ENCODE measurements at regions not wholly inside any gene's neighbourhood (a gene's known extent, or its start where the extent isn't known, plus 50 kb on each side); places are given as distances from the start of the nearest gene placed in this dataset.

GRCh38 chr11:26839911-26840698 is 118.2 kb upstream of the SLC5A12 start:
- H3K36me3 ChIP-seq (ENCODE audit: insufficient read depth, low read length) = no peaks in the 10 kb centered on the region; the same call in 1 of the 2 replicates
- no peaks in the 10 kb centered on the region for H3F3A ChIP-seq (ENCODE audit: insufficient read depth, low read length)
- H3K4me2 ChIP-seq (ENCODE audit: low read length) = no peak overlapping the region
- no peaks in the 10 kb centered on the region for H3K9me3 ChIP-seq (ENCODE audit: low read length)
- H3K79me2 ChIP-seq (ENCODE audit: insufficient read depth, low read length) = no peaks in the 10 kb centered on the region
- H3K4me3 ChIP-seq (ENCODE audit: low read depth, low read length, poor library complexity, severe bottlenecking) = no peak overlapping the region
- no peak overlapping the region for H3K27ac ChIP-seq (ENCODE audit: low read depth, low read length, poor library complexity, severe bottlenecking)
- TF ChIP-seq CTCF (IDR thresholded peaks at IDR 0.05; ENCODE audit: low read length) (no peak), EZH2 (IDR thresholded peaks at IDR 0.05; ENCODE audit: borderline replicate concordance, low read length) (no peak)
- no peak overlapping the region for H2AFZ ChIP-seq (ENCODE audit: low read length)
- H4K20me1 ChIP-seq (ENCODE audit: insufficient read depth, low read length) = no peaks in the 10 kb centered on the region
- no peaks in the 10 kb centered on the region for H3K27me3 ChIP-seq (ENCODE audit: insufficient read depth, low read length)
- H3K4me1 ChIP-seq (ENCODE audit: insufficient read depth, low read length, severe bottlenecking) = peaks cover 16% of the 10 kb centered on the region
- H3K9ac ChIP-seq (ENCODE audit: low read length) = no peak overlapping the region
- no peaks in the 10 kb centered on the region for H3K9me2 ChIP-seq (ENCODE audit: low read depth, low read length)

DNA sequence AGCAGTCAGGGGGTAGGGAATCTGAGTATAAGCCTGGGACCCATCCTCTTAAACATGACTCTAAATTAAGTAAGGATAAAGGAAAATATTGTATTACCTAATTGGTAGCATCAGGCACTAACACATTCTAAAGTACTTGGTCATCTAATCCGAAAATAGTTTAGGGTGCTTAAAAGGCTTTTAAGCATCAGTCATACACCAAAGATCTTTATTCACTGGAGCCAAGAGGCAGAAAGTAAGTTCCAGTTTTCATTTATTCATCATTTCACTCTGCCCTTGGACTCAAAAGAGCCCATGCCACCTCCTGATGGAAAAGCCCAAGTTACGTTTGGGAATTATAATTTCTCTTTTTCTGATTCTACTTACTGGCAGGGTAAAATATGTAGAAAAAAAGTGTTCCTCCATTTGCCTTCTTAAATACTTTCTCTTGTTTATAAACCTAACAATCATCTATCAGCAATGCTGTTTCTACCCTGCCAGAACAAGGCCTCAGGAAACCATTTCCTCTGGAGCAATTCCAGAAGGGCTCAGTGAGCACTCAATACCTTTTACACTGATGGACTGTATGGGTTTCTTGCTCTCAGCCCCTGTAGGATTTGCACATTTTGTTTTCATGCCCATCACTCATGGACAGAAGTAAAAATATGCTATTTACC is 120.1 kb upstream of the SLC5A12 start:
- H3K4me2 ChIP-seq (ENCODE audit: low read length) = no peak overlapping the region
- H3F3A ChIP-seq (ENCODE audit: insufficient read depth, low read length) = no peaks in the 10 kb centered on the region
- no peaks in the 10 kb centered on the region for H3K27me3 ChIP-seq (ENCODE audit: insufficient read depth, low read length)
- no peak overlapping the region for H3K27ac ChIP-seq (ENCODE audit: low read depth, low read length, poor library complexity, severe bottlenecking)
- H3K9me2 ChIP-seq (ENCODE audit: low read depth, low read length) = no peaks in the 10 kb centered on the region
- H3K79me2 ChIP-seq (ENCODE audit: insufficient read depth, low read length) = no peaks in the 10 kb centered on the region
- H3K4me1 ChIP-seq (ENCODE audit: insufficient read depth, low read length, severe bottlenecking) = peaks cover 16% of the 10 kb centered on the region
- TF ChIP-seq CTCF (IDR thresholded peaks at IDR 0.05; ENCODE audit: low read length) = no peak
- H2AFZ ChIP-seq (ENCODE audit: low read length) = no peak overlapping the region
- H4K20me1 ChIP-seq (ENCODE audit: insufficient read depth, low read length) = no peaks in the 10 kb centered on the region
- no peaks in the 10 kb centered on the region for H3K36me3 ChIP-seq (ENCODE audit: insufficient read depth, low read length)
- no peak overlapping the region for H3K9ac ChIP-seq (ENCODE audit: low read length)
- no peak overlapping the region for H3K4me3 ChIP-seq (ENCODE audit: low read depth, low read length, poor library complexity, severe bottlenecking)
- no peaks in the 10 kb centered on the region for H3K9me3 ChIP-seq (ENCODE audit: low read length)

- no peaks in the 10 kb centered on the region for H3K79me2 ChIP-seq (ENCODE audit: insufficient read depth, low read length)
These were observed 120.8 kb upstream of the SLC5A12 start for GRCh38 chr11:26842478-26843282.

More at GRCh38 chr11:26842478-26843282, 120.8 kb upstream of the SLC5A12 start:
- Histone ChIP-seq H2AFZ (ENCODE audit: low read length) (no peak overlapping the region), H4K20me1 (ENCODE audit: insufficient read depth, low read length) (no peaks in the 10 kb centered on the region), H3K9me3 (ENCODE audit: low read length) (no peaks in the 10 kb centered on the region), H3K9me2 (ENCODE audit: low read depth, low read length) (no peaks in the 10 kb centered on the region), H3K27ac (ENCODE audit: low read depth, low read length, poor library complexity, severe bottlenecking) (no peak overlapping the region), H3K4me2 (ENCODE audit: low read length) (no peak overlapping the region), H3K36me3 (ENCODE audit: insufficient read depth, low read length) (no peaks in the 10 kb centered on the region), H3K4me3 (ENCODE audit: low read depth, low read length, poor library complexity, severe bottlenecking) (no peak overlapping the region), H3K4me1 (ENCODE audit: insufficient read depth, low read length, severe bottlenecking) (peaks cover 16% of the 10 kb centered on the region), H3K9ac (ENCODE audit: low read length) (no peak overlapping the region), H3K27me3 (ENCODE audit: insufficient read depth, low read length) (no peaks in the 10 kb centered on the region), H3F3A (ENCODE audit: insufficient read depth, low read length) (no peaks in the 10 kb centered on the region)
- no peak for TF ChIP-seq EZH2 (IDR thresholded peaks at IDR 0.05; ENCODE audit: borderline replicate concordance, low read length)
- TF ChIP-seq CTCF (IDR thresholded peaks at IDR 0.05; ENCODE audit: low read length) = no peak
